Sigmoid colon (tissue), 6 donors: ENCODE measurements at regions not wholly inside any gene's neighbourhood (a gene's known extent, or its start where the extent isn't known, plus 50 kb on each side); places are given as distances from the start of the nearest gene placed in this dataset.

Experiments used
- DNase-seq: peaks from one replicate; pipeline ENCODE4 v3.0.0-alpha.2; 2019
- H3K27ac ChIP-seq, 4 donors: fragments of 200-600 bp; sonication (generic); one replicate each; pipeline ENCODE4 v1.5.1; 2016 to 2019; ENCODE audit warnings: mild to moderate bottlenecking in 1 of 4
- H3K27me3 ChIP-seq, 3 donors: fragments of 200-600 bp; sonication (generic); one replicate each; pipeline ENCODE4 v1.5.1; 2019; ENCODE audit warnings: mild to moderate bottlenecking in 1 of 3
- H3K36me3 ChIP-seq, 4 donors: fragments of 200-600 bp; sonication (generic); one replicate each; pipeline ENCODE4 v1.5.1; 2016 to 2019
- H3K4me1 ChIP-seq, 4 donors: fragments of 200-600 bp; sonication (generic); one replicate each; pipeline ENCODE4 v1.5.1; 2017 to 2019
- H3K4me3 ChIP-seq, 4 donors: fragments of 200-600 bp; sonication (generic); one replicate each; pipeline ENCODE4 v1.5.1; 2017 to 2019; ENCODE audit warnings: mild to moderate bottlenecking in 2 of 4, moderate library complexity in 1 of 4
- H3K9me3 ChIP-seq, 4 donors: fragments of 200-600 bp in 3 of 4; sonication (generic) in 3 of 4; one replicate each; pipeline versions ENCODE4 v1.5.1 to v1.6.1; 2013 to 2019
- EP300 ChIP-seq, 4 donors: sonication (generic); formaldehyde crosslinking; IDR thresholded peaks; one replicate each; pipeline ENCODE4 v1.6.1; 2017; ENCODE audit warnings: antibody characterized with exemption in 4 of 4
- POLR2A ChIP-seq, 2 donors: fragments of 450-650 bp; IDR thresholded peaks; one replicate each; pipeline ENCODE4 v1.6.1; 2016; ENCODE audit warnings: antibody characterized with exemption in 2 of 2, mild to moderate bottlenecking in 2 of 2, moderate library complexity in 2 of 2
- POLR2AphosphoS5 ChIP-seq, 4 donors: sonication (generic); formaldehyde crosslinking; IDR thresholded peaks; one replicate each; pipeline ENCODE4 v1.6.1; 2017; ENCODE audit warnings: antibody characterized with exemption in 4 of 4
- WGBS, 2 donors: extraction: QIAGEN DNeasy Blood & Tissue Kit; methylation state at CpG; one replicate each; pipeline ENCODE4 v1.1.7; 2013; 5-methylcytosine and 5-hydroxymethylcytosine counted together
- intact Hi-C: fragments of 100-400 bp; cut with DNase I; formaldehyde crosslinking; loops from one replicate; pipeline ENCODE4 v1.15.1; 2023
- TF ChIP-seq, protein P1 (sequence below), 4 experiments: fragments of 450-650 bp in 3 of 4; fragments of 200-600 bp in 1 of 4; IDR thresholded peaks; one replicate each; pipeline ENCODE4 v1.5.1; 2016 to 2019; ENCODE audit warnings: antibody characterized with exemption in 4 of 4, mild to moderate bottlenecking in 3 of 4, moderate library complexity in 2 of 4
- donor health status: healthy with polysubstance abuse.
- donor health status: healthy.

DNA sequence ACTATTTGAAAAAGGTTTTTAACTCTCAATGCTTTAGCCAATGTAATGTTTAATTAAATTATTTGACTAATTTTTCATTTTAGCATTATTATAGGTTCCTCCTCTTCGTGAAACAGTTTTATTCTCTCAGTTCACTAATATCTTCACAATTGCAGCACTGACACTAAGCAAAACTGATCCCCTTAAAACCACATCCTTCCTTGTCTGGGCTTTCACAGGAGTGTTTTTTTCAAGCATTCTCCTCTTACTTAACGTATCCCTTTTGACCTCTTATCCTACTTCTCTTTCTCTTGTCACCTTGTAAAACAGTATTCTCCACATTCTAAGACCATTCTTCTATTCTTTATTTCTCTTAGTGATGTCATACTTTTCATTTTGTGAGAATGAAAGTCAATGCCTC, 112.8 kb downstream of the DSC3 start:
- intact Hi-C loops: no loop called here
- H3K4me1 ChIP-seq: no peaks in the 10 kb centered on the region
- no peak for DNase-seq
- H3K36me3 ChIP-seq: no peaks in the 10 kb centered on the region
- 35 to 57% methylated on average over 2 of the region's 2 CpGs for WGBS, 2 donors
- no peaks in the 10 kb centered on the region for H3K27me3 ChIP-seq
- TF ChIP-seq EP300 (IDR thresholded peaks at IDR 0.05) (no peak), POLR2AphosphoS5 (IDR thresholded peaks at IDR 0.05) (no peak), POLR2A (IDR thresholded peaks at IDR 0.05) (no peak)
- TF ChIP-seq, protein P1, sequence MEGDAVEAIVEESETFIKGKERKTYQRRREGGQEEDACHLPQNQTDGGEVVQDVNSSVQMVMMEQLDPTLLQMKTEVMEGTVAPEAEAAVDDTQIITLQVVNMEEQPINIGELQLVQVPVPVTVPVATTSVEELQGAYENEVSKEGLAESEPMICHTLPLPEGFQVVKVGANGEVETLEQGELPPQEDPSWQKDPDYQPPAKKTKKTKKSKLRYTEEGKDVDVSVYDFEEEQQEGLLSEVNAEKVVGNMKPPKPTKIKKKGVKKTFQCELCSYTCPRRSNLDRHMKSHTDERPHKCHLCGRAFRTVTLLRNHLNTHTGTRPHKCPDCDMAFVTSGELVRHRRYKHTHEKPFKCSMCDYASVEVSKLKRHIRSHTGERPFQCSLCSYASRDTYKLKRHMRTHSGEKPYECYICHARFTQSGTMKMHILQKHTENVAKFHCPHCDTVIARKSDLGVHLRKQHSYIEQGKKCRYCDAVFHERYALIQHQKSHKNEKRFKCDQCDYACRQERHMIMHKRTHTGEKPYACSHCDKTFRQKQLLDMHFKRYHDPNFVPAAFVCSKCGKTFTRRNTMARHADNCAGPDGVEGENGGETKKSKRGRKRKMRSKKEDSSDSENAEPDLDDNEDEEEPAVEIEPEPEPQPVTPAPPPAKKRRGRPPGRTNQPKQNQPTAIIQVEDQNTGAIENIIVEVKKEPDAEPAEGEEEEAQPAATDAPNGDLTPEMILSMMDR (IDR thresholded peaks at IDR 0.05): no peak
- H3K27ac ChIP-seq: no peak overlapping the region
- H3K9me3 ChIP-seq: no peaks in the 10 kb centered on the region
- H3K4me3 ChIP-seq: no peak overlapping the region

DNA sequence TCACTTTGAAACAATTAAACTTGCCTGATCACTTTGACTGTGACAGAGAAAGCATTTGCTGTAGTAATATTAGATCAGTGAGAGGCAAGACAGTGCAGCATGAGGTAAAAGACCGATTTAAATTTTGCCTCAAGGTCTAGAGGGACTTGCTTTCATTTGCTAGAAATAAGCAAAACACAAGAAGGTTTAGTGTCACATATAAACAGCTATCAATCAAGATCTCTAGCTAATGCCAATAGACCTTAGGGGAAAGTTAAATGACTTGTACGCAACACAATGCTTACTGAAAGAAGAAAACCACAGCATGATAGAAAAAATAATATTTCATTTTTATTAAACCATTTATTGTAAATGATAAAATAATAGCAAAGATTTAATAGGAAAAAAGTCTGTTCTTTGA, 113.5 kb downstream of the DSC3 start:
- 72 to 77% methylated on average over 2 of the region's 2 CpGs for WGBS, 2 donors
- H3K9me3 ChIP-seq: no peaks in the 10 kb centered on the region
- no peak overlapping the region for H3K4me3 ChIP-seq
- H3K36me3 ChIP-seq: no peaks in the 10 kb centered on the region
- H3K27ac ChIP-seq: no peak overlapping the region
- H3K27me3 ChIP-seq: no peaks in the 10 kb centered on the region
- H3K4me1 ChIP-seq: no peaks in the 10 kb centered on the region
- TF ChIP-seq POLR2AphosphoS5 (IDR thresholded peaks at IDR 0.05) (no peak), POLR2A (IDR thresholded peaks at IDR 0.05) (no peak), EP300 (IDR thresholded peaks at IDR 0.05) (no peak)
- TF ChIP-seq, protein P1 (IDR thresholded peaks at IDR 0.05): no peak
- no peak for DNase-seq
- intact Hi-C loops: no loop called here

DNA sequence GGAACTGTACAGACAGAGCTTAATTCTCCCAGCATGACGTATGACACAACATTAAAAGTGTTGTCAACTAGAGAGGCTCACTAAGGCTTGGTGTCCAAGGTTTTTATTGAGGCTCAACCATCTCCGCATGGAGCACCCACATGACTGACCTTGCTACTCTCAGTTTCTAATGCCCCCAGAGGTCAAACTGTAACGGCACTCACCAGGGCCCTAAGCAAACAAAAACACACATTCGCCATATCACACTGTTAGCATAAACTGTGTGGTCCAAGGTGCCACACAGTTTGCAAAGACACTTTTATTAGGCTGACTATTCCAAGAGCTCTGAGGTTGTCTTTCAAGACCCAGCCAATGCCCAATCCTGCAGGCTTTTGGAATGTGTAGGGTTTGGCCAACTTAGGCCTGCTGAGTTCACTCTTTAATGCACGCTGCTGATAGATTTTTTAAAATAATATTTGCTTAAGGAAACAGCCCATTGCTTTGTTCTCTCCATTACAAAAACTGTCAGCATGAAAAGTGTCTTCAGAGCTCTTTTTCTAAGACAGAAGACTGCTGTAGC, 114.9 kb downstream of the DSC3 start:
- DNase-seq: no peak
- H3K36me3 ChIP-seq: no peaks in the 10 kb centered on the region
- no peaks in the 10 kb centered on the region for H3K27me3 ChIP-seq
- intact Hi-C loops: no loop called here
- no peaks in the 10 kb centered on the region for H3K4me1 ChIP-seq
- no peaks in the 10 kb centered on the region for H3K9me3 ChIP-seq
- no peak overlapping the region for H3K27ac ChIP-seq
- no peak overlapping the region for H3K4me3 ChIP-seq
- whole genome bisulfite sequencing, 2 donors: 46 to 71% methylated on average over 5 of the region's 5 CpGs
- TF ChIP-seq POLR2AphosphoS5 (IDR thresholded peaks at IDR 0.05): no peak
- TF ChIP-seq EP300 (IDR thresholded peaks at IDR 0.05): no peak
- no peak for TF ChIP-seq POLR2A (IDR thresholded peaks at IDR 0.05)
- TF ChIP-seq, protein P1 (IDR thresholded peaks at IDR 0.05): no peak

DNA sequence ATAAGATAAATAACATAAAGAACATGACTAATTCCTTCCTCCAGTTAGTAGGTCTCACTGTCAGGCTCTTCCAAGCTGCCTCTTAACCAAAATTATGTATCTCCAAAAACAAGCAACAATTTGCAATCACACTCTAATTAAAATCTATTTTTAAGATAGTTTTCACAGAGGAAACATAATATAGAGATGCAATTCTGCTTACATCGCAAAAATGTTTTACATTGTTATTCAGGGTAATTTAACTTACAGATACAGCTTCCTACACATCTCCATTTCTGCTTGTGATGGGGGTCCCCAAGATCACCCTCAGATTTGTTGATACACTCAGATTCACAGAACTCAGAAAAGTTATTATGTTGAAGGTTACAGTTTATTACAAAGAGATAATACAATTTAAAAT, 115.5 kb downstream of the DSC3 start:
- TF ChIP-seq POLR2AphosphoS5 (IDR thresholded peaks at IDR 0.05) (no peak), POLR2A (IDR thresholded peaks at IDR 0.05) (no peak), EP300 (IDR thresholded peaks at IDR 0.05) (no peak)
- TF ChIP-seq, protein P1 (IDR thresholded peaks at IDR 0.05): no peak
- Histone ChIP-seq H3K4me3 (no peak overlapping the region), H3K27me3 (no peaks in the 10 kb centered on the region), H3K4me1 (no peaks in the 10 kb centered on the region), H3K27ac (no peak overlapping the region), H3K9me3 (no peaks in the 10 kb centered on the region), H3K36me3 (no peaks in the 10 kb centered on the region)
- WGBS, 2 donors: 92 to 97% methylated on average over 1 of the region's 1 CpG
- intact Hi-C loops: no loop called here
- DNase-seq: no peak

DNA sequence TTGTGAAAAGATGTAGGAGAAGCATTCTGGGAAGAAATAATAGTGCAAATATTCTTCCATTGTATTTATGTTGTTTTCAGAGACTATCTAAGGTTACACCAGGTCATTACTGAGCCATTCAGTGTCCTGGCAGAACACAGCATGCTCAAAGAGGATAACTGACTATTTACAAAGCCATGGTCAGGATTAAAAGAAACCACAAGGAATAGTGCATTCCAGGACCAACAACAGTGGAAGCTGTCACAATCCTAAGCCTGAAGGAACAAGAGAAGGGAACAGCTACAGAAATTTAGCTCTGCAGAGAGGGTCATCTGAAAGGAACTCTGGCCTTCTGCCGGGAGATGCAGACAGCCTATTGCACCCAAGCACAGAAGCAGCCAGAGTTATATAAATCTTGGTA, 116.7 kb downstream of the DSC3 start:
- intact Hi-C loops: no loop called here
- no peaks in the 10 kb centered on the region for H3K9me3 ChIP-seq
- no peaks in the 10 kb centered on the region for H3K36me3 ChIP-seq
- TF ChIP-seq EP300 (IDR thresholded peaks at IDR 0.05) (no peak), POLR2A (IDR thresholded peaks at IDR 0.05) (no peak), POLR2AphosphoS5 (IDR thresholded peaks at IDR 0.05) (no peak)
- TF ChIP-seq, protein P1 (IDR thresholded peaks at IDR 0.05): no peak
- no peak overlapping the region for H3K27ac ChIP-seq
- no peaks in the 10 kb centered on the region for H3K4me1 ChIP-seq
- H3K27me3 ChIP-seq: no peaks in the 10 kb centered on the region
- 84 to 87% methylated on average over 1 of the region's 1 CpG for WGBS, 2 donors
- no peak for DNase-seq
- H3K4me3 ChIP-seq: no peak overlapping the region
